Activated T-cell treated with anti-CD3 and anti-CD28 coated beads for 1 hour (primary cell): ENCODE measurements at regions not wholly inside any gene's neighbourhood (a gene's known extent, or its start where the extent isn't known, plus 50 kb on each side); places are given as distances from the start of the nearest gene placed in this dataset.

Experiments used
- DNase-seq: peaks from one replicate; pipeline ENCODE4 v3.0.0-alpha.2; 2020; ENCODE audit warnings: low read depth

DNA sequence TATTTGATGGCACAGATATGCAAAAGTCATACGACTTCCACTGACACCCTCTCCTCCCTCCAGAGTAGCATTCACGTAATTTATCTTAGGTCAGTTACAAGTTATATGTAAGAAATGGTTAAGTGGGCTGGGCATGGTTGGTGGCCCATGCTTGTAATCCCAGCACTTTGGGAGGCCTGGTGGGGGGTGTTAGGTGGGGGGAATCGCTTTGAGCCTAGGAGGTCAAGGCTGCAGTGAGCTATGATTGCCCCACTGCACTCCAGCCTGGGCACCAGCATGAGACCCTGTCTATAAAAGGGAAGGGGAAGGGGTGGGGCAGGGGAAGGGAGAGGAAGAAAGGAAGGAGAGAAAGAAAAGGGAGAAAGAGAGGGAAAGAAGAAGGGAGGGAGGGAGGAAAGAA lies 202.8 kb downstream of the AUH start:
- no peak for DNase-seq

DNA sequence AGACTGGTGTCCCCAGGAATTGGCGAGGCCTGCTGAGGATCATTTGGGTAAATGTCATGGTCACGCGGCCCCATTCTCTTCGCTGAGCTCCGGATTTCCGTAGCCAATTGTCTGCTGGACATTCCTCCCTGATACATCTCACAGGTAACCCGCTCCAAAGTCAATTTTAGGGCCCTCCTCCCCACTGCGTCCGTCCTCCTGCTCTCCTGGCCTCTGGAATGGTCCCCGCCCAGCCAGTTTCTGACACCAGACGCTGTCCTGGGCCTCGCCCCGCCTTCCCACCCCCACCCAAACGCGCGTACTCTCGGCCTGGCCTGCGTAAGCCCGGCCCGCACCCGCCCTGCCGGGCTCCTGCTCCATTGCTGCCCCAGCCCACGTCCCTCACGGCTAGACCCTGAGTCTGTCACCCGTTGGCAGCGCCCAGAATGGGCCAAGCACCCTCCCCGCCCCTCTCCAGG lies 202.0 kb downstream of the AUH start:
- no peak for DNase-seq

DNA sequence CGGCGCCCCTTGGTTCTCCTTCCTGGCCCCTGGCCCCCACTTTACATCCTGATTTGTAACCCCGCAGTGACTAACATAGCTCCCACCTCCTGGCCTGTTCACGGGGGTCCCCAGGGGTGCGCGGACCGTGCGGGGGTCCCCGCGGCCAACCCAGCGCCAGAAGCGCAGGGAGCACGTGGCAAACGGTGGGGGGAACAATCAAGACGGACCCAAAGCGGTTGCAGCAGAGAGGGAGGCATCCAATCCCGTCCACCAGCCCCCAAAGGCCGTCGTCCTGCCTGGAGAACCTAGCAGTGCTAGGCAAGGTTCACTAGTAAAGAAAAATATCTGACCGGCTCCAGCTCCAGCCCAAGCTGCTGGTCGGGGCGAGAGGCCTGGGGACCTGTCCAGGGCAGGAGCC lies 201.5 kb downstream of the AUH start:
- no peak for DNase-seq

DNA sequence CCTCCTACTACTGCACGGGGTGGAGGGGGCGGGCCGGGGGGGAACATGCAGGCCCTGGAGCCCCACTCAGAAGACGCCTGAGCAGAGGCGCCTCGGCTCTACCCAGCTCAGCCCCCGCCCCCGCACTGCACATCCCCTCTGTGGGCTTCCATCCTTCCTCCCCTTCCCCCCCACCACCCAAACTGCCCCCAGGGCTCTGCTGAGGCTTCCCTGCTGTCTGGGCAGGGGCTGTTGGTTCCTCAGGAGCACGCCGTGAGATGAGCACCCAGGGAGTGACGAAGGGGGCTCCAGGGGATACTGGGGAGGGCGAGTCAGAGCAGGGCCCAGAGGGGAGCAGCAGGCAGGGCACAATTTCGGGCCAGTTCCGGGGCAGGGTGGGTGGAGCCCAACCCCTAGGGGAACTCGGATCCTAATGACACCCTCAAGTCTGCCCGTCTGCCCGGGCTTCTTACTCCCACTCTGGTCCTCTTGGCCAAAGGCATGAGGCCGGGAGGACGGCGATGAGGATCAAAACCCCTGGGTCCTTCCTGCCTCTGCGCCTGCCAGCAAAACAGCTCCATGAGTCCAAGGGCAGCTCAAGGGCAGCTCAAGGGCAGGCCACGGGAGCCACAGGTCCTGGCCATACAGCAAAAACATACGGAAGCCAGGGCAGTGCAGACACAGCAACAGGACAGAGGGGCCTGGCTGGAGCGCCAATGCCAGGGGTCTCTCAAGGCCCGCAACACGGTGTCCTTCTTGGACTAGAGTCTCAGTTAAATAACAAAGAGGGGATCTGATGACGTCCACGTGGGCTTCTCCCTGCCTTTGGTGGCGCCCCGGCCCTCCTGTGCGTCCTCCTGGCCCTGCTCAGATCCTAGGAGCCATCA lies 200.9 kb downstream of the AUH start:
- DNase-seq = no peak

DNA sequence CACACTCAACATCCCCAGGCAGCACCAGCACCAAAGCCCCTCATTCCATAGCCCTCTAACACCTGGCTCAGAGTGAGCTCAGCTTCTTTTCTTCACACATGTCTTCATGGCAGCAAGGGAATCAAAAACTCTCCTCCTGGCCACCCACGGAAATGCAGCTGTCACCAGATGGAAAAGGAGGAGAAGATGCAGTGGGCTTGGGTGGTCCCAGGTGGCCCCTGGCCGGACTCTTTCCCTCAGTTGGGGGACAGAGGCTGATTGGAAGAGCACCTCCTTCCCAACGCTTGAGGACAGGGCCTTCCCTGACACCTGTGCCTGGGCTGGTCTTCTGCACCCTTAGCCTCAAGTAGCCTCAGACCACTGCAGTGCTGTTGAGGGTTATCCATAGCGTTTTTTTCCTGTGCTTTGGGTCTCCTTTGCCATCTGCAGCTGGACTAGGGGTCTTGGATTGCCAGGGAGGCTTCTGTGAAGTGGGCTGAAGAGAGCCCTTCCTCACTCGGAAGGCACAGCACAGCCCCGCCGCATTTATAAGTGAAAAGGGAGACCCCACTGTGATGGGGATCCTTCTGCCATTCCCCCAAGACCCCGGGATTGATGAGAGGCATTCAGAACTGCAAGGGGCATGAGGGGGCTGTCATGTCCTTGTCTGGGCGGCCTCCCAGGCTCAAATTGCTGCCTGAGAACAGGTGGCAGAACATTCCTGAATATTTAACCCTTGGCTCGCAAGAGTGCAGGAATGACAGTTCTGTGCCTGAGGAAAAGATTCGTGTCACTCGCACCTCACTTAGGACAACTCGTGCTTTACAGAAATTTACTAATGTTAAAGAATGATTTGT lies 200.0 kb downstream of the AUH start:
- DNase-seq = no peak

DNA sequence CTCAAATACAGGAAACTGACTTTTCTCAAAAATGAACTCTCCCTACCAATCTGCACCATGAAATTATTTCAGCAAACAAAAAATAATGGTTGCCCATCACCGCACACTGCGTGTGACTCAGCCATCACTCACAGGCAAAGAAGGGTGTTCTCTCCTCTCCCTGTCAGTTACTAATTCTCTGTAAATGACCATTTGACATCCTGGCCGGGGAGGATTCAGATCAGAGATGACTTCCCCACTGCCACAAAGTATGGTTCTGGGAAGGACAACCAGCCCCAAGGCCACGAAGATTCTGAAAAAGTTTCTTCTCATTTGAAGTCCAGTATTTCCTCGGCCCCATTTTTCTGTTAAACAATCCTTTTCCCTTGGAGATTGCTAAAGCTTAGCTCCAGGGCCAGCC lies 199.4 kb downstream of the AUH start:
- DNase-seq = no peak

DNA sequence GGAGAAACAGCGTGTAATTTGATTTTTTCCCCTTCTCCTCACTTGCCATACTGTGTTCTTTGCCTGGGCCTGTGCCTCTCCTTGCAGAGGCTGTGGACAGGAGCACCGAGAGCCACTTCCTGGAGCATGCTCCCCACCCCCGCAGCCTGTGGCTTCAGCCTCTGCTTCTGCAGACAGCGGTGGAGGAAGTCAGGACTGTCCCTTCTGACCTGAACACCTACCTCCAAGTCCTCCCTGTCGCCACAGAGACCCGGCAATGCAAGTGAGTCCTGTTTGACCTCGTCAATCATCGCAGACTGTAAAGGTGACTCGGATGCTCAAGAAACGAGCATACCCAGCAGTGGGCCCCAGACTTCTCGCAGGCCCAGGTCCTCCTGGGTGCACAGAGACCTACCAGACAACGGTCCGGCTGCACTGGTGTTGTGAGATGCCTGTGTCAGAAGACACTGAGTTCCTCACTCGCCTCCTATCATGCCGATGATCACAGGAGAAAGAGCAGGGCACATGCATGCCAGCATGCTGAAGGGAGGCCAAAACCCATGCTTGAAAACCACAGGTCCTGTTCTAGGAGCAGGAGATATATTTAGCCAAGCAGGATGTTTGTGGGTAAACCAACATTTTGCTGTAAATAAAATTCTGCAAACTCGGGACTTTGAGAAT lies 198.8 kb downstream of the AUH start:
- no peak for DNase-seq

DNA sequence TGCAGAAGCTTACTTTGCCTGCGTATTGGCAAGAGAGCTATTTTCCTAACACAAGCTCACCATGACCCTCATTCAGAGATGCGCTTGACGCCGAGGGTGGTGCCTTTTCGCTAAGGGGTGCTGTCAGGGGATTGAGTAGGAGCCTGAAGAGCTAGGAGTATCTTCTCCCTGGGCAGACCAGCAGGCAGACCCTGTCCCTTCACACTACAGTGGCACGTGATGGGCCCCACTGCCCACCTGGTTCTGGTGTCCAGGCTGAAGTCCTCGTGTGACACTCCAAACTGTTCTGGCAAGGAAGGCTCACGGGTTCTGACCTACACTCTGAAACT lies 198.3 kb downstream of the AUH start:
- DNase-seq = no peak

DNA sequence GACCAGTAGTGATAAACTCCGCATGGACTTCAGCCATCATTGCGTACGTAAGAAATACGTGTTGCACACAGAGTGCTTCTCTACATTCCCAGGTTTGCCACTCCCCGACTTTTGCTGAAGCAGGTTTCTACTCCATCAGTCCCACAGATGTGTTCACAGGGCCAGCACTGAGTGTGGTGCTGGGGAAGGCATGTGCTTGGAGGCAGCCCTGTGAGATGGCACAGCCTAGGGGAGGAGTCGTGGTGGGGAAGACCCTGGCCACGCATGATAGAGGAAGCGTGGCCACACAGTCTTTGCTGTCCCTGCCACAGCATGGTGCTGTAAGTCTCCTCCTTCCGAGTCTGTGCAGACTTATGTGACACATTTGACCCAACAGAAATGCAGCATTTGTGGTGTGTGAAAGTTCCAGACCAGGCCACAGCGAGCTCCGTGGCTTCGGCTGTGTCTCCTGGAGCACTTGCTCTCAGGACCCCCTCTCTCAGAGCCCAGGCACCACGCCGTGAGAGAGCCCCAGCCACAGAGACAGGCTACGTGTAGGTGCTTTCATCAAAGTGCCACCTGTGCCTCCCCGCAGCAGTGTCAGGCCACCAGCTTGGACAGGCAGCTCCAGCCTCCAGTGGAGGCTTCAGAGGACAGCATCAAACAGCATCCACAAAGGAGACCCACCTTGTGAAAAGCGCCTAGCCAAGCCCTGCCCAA lies 197.8 kb downstream of the AUH start:
- no peak for DNase-seq
